ENCODE measurements at regions not wholly inside any gene's neighbourhood (a gene's known extent, or its start where the extent isn't known, plus 50 kb on each side); places are given as distances from the start of the nearest gene placed in this dataset.

DNA sequence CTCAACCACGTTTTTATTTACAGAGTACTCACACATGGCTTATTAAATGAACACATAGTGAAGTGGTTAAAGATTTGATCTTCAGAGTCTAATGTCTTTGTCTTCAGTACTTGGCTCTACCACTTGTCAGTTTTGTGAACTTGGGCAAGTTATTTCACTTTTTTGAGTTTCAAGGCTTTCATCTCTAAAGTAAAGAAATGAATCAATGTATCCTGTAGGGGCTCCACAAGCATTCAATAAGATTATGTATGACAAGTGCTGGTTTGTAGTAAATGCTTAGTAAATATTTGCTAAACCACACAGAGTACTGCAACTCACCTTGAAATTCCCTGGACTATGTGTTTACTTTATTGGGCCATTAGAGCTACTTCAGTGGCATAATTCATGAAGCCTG lies 446.0 kb upstream of the GOT2 start:
- TF ChIP-seq EZH2phosphoT487 (IDR thresholded peaks at IDR 0.05; ENCODE audit: low read length) (no peak), CTCF (IDR thresholded peaks at IDR 0.05; ENCODE audit: low read length) (no peak)
